Erythroblast (primary cell): ENCODE measurements at regions not wholly inside any gene's neighbourhood (a gene's known extent, or its start where the extent isn't known, plus 50 kb on each side); places are given as distances from the start of the nearest gene placed in this dataset.

Source experiments
- GATA1 ChIP-seq: IDR thresholded peaks from 2 replicates; pipeline ENCODE4 v1.6.1; 2011; ENCODE audit warnings: low read depth, mild to moderate bottlenecking, control low read depth, low read length, moderate library complexity
- POLR2A ChIP-seq: IDR thresholded peaks from 2 replicates; pipeline ENCODE4 v1.6.1; 2011; ENCODE audit warnings: mild to moderate bottlenecking, low read length

- TF ChIP-seq POLR2A: no peak
- no peak for TF ChIP-seq GATA1
These were observed 594.3 kb upstream of the ADGRB3 start for GRCh38 chr6:68040780-68041179.
